ENCODE measurements at regions not wholly inside any gene's neighbourhood (a gene's known extent, or its start where the extent isn't known, plus 50 kb on each side); places are given as distances from the start of the nearest gene placed in this dataset.

DNA sequence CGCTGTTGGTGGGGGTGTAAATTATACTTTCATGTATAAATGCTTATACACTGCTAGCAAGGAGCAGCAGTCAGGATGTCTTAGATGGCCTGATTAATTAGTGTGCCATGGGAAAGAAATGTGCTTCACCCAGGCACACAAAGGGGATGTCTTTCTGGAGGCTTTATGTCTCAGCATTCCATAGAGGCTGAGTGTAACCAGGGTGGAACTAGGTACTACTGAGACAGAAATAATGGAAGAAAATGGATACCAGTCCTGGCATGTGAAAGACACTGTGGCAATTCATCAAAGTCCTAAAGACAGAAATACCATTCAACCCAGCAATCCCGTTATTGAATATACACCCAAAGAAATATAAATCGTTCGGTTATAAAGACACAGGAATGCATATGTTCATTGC lies 52.5 kb downstream of the PF4 start:
- H3K9me3 Mint-ChIP-seq: peaks cover 0 to 11% (median 0%) of the 10 kb centered on the region in 3 donors

DNA sequence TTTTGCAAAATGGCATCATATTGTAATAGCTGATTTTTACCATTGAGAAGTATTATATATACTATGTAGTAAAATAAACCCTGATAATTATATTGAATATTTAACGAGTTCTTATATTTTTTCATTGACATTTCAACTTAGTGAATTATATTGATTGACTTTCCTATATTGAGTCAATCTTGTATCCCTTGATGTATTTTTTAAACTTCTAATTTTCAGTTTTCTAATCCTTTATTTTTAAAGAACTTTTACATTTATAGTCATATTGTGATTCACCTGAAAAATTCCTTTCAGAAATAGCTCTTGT lies 54.4 kb downstream of the CXCL1 start:
- ATAC-seq (replicated peaks in 1 of 4): no peak
- no peak overlapping the region for H3K4me3 ChIP-seq (ENCODE audit: control insufficient read depth in 1 of 2, extremely low read depth in 1 of 2, low read length in 1 of 2)
- no peaks in the 10 kb centered on the region for H3K27me3 ChIP-seq (replicated peaks in 1 of 2; ENCODE audit: control insufficient read depth in 2 of 2, extremely low read depth in 1 of 2, insufficient read depth in 2 of 2, low read length in 1 of 2)
- peaks cover 0 to 7% (median 0%) of the 10 kb centered on the region in 3 donors for H3K9me3 Mint-ChIP-seq
- DNase-seq: no peak
- WGBS (ENCODE audit: insufficient coverage): no CpG with 5 or more reads among the region's 1 CpG
- H3K27ac ChIP-seq (ENCODE audit: low read length): no peak overlapping the region
- H3K36me3 ChIP-seq (ENCODE audit: control insufficient read depth in 2 of 2, extremely low read depth in 1 of 2, insufficient read depth in 1 of 2, low read length in 1 of 2): no peaks in the 10 kb centered on the region
- no peaks in the 10 kb centered on the region for H3K4me1 ChIP-seq (ENCODE audit: control insufficient read depth in 1 of 2, extremely low read depth in 1 of 2, insufficient read depth in 2 of 2, low read length in 2 of 2)
- H3K4me3 Mint-ChIP-seq: no peak overlapping the region
- CTCF ChIA-PET: interaction anchor here in 1 of 2 donors (1.4 kb wide), 1 partner anchor 13 kb away, joined by 3 read pairs; no protein-coding TSS in a partner anchor
- no peaks in the 10 kb centered on the region for H3K36me3 Mint-ChIP-seq
- H3K27me3 Mint-ChIP-seq: no peaks in the 10 kb centered on the region
- no peaks in the 10 kb centered on the region for H3K4me1 Mint-ChIP-seq
- no peaks in the 10 kb centered on the region for H3K9me3 ChIP-seq
- H3K27ac Mint-ChIP-seq: no peak overlapping the region
- POLR2A ChIA-PET: interaction anchor here in 1 of 2 donors (0.7 kb wide), 1 partner anchor 10 kb away, joined by 3 read pairs; no protein-coding TSS in a partner anchor

More for the DNA sequence above, 52.5 kb downstream of the PF4 start:
- POLR2A ChIA-PET: no interaction called here
- Mint-ChIP-seq H3K36me3 (no peaks in the 10 kb centered on the region), H3K27me3 (peaks cover 0 to 5% of the 10 kb centered on the region in 2 donors), H3K4me3 (no peak overlapping the region), H3K27ac (no peak overlapping the region), H3K4me1 (no peaks in the 10 kb centered on the region)
- WGBS (ENCODE audit: insufficient coverage): no CpG with 5 or more reads among the region's 4 CpGs
- no peaks in the 10 kb centered on the region for H3K4me1 ChIP-seq (ENCODE audit: control insufficient read depth in 1 of 2, extremely low read depth in 1 of 2, insufficient read depth in 2 of 2, low read length in 2 of 2)
- no peaks in the 10 kb centered on the region for H3K9me3 ChIP-seq
- H3K27ac ChIP-seq (ENCODE audit: low read length): no peak overlapping the region
- ATAC-seq (replicated peaks in 1 of 4): no peak
- no peaks in the 10 kb centered on the region for H3K27me3 ChIP-seq (replicated peaks in 1 of 2; ENCODE audit: control insufficient read depth in 2 of 2, extremely low read depth in 1 of 2, insufficient read depth in 2 of 2, low read length in 1 of 2)
- CTCF ChIA-PET: no interaction called here
- DNase-seq: no peak
- no peaks in the 10 kb centered on the region for H3K36me3 ChIP-seq (ENCODE audit: control insufficient read depth in 2 of 2, extremely low read depth in 1 of 2, insufficient read depth in 1 of 2, low read length in 1 of 2)
- H3K4me3 ChIP-seq (ENCODE audit: control insufficient read depth in 1 of 2, extremely low read depth in 1 of 2, low read length in 1 of 2): no peak overlapping the region

GRCh38 chr4:73922766-73923630 lies 53.8 kb downstream of the CXCL1 start:
- H3K4me1 Mint-ChIP-seq: no peaks in the 10 kb centered on the region
- no peak for DNase-seq
- Histone ChIP-seq H3K27ac (ENCODE audit: low read length) (no peak overlapping the region), H3K9me3 (no peaks in the 10 kb centered on the region), H3K27me3 (replicated peaks in 1 of 2; ENCODE audit: control insufficient read depth in 2 of 2, extremely low read depth in 1 of 2, insufficient read depth in 2 of 2, low read length in 1 of 2) (no peaks in the 10 kb centered on the region), H3K4me3 (ENCODE audit: control insufficient read depth in 1 of 2, extremely low read depth in 1 of 2, low read length in 1 of 2) (no peak overlapping the region), H3K4me1 (ENCODE audit: control insufficient read depth in 1 of 2, extremely low read depth in 1 of 2, insufficient read depth in 2 of 2, low read length in 2 of 2) (no peaks in the 10 kb centered on the region), H3K36me3 (ENCODE audit: control insufficient read depth in 2 of 2, extremely low read depth in 1 of 2, insufficient read depth in 1 of 2, low read length in 1 of 2) (no peaks in the 10 kb centered on the region)
- POLR2A ChIA-PET: no interaction called here
- no peaks in the 10 kb centered on the region for H3K27me3 Mint-ChIP-seq
- H3K36me3 Mint-ChIP-seq: no peaks in the 10 kb centered on the region
- no peak overlapping the region for H3K4me3 Mint-ChIP-seq
- peaks cover 0 to 7% (median 0%) of the 10 kb centered on the region in 3 donors for H3K9me3 Mint-ChIP-seq
- CTCF ChIA-PET: interaction anchor here in 1 of 2 donors (1.4 kb wide), 1 partner anchor 14 kb away, joined by 3 read pairs; no protein-coding TSS in a partner anchor
- no peak for ATAC-seq (replicated peaks in 1 of 4)
- no peak overlapping the region for H3K27ac Mint-ChIP-seq
- no CpG with 5 or more reads among the region's 1 CpG for WGBS (ENCODE audit: insufficient coverage)

DNA sequence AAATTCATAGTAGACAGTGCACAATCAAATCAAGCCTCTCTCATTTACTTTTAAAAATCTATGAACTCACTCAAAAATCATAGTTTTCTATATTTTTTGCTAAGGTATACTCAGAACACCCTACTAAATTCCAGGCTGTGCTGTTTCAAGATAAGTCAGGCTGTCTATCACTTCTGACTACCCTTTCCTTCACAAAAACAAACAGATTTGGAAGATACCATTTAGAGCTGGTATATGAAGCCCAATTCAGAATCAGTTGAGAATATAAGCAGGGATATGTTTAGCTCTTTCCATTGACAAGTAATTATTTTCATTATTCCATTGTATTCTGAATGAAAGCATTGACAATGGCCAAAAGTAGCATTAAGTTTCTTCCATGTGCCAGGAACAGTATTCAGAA lies 53.1 kb downstream of the CXCL1 start:
- H3K27me3 ChIP-seq (replicated peaks in 1 of 2; ENCODE audit: control insufficient read depth in 2 of 2, extremely low read depth in 1 of 2, insufficient read depth in 2 of 2, low read length in 1 of 2): no peaks in the 10 kb centered on the region
- H3K4me1 ChIP-seq (ENCODE audit: control insufficient read depth in 1 of 2, extremely low read depth in 1 of 2, insufficient read depth in 2 of 2, low read length in 2 of 2): no peaks in the 10 kb centered on the region
- Mint-ChIP-seq H3K9me3 (peaks cover 0 to 7% (median 0%) of the 10 kb centered on the region in 3 donors), H3K36me3 (no peaks in the 10 kb centered on the region), H3K4me3 (no peak overlapping the region), H3K27ac (no peak overlapping the region), H3K27me3 (no peaks in the 10 kb centered on the region), H3K4me1 (no peaks in the 10 kb centered on the region)
- no peak for DNase-seq
- H3K27ac ChIP-seq (ENCODE audit: low read length): no peak overlapping the region
- POLR2A ChIA-PET: no interaction called here
- no peak overlapping the region for H3K4me3 ChIP-seq (ENCODE audit: control insufficient read depth in 1 of 2, extremely low read depth in 1 of 2, low read length in 1 of 2)
- no peaks in the 10 kb centered on the region for H3K36me3 ChIP-seq (ENCODE audit: control insufficient read depth in 2 of 2, extremely low read depth in 1 of 2, insufficient read depth in 1 of 2, low read length in 1 of 2)
- H3K9me3 ChIP-seq: no peaks in the 10 kb centered on the region
- CTCF ChIA-PET: no interaction called here
- ATAC-seq (replicated peaks in 1 of 4): no peak

All from T-cell (primary cell).